D341Med (cell line): ENCODE measurements at regions not wholly inside any gene's neighbourhood (a gene's known extent, or its start where the extent isn't known, plus 50 kb on each side); places are given as distances from the start of the nearest gene placed in this dataset.
"Not testable (repeated sequence)": the region's sequence is repeated elsewhere in the genome, so short reads cannot be mapped to it uniquely, and the experiment has no call there.

Experiments
- DNase-seq: peaks from one replicate; pipeline ENCODE4 v3.0.0; 2012; ENCODE audit warnings: low spot score

GRCh38 chr5:166624573-166624972 lies 1666.9 kb upstream of the WWC1 start:
- DNase-seq: no peak

- DNase-seq: no peak
These were observed 1666.1 kb upstream of the WWC1 start for GRCh38 chr5:166625210-166625865.

- DNase-seq: no peak
These were observed 1654.2 kb upstream of the WWC1 start for GRCh38 chr5:166637295-166637694.

GRCh38 chr5:166639151-166639550 lies 1652.3 kb upstream of the WWC1 start:
- no peak for DNase-seq

- not testable (repeated sequence) for DNase-seq
These were observed 1651.3 kb upstream of the WWC1 start for GRCh38 chr5:166640136-166640535.

- DNase-seq: no peak
These were observed 1642.7 kb upstream of the WWC1 start for GRCh38 chr5:166648736-166649135.

GRCh38 chr5:166649676-166650075 lies 1641.8 kb upstream of the WWC1 start:
- DNase-seq: no peak

- DNase-seq: no peak
These were observed 1640.2 kb upstream of the WWC1 start for GRCh38 chr5:166651234-166651633.

- DNase-seq: no peak
These were observed 1619.6 kb upstream of the WWC1 start for GRCh38 chr5:166671811-166672210.

GRCh38 chr5:166672431-166672830 lies 1619.0 kb upstream of the WWC1 start:
- no peak for DNase-seq

GRCh38 chr5:166677891-166678290 lies 1613.6 kb upstream of the WWC1 start:
- DNase-seq: no peak

GRCh38 chr5:166679331-166679730 lies 1612.1 kb upstream of the WWC1 start:
- no peak for DNase-seq

GRCh38 chr5:166695326-166695725 lies 1596.1 kb upstream of the WWC1 start:
- no peak for DNase-seq

GRCh38 chr5:166708291-166708690 lies 1583.2 kb upstream of the WWC1 start:
- no peak for DNase-seq

GRCh38 chr5:166709691-166710090 lies 1581.8 kb upstream of the WWC1 start:
- DNase-seq: no peak

GRCh38 chr5:166710271-166710670 lies 1581.2 kb upstream of the WWC1 start:
- no peak for DNase-seq

GRCh38 chr5:166712447-166713185 lies 1578.8 kb upstream of the WWC1 start:
- DNase-seq: no peak

- DNase-seq: no peak
These were observed 1578.2 kb upstream of the WWC1 start for GRCh38 chr5:166713295-166713694.

GRCh38 chr5:166716856-166717492 lies 1574.5 kb upstream of the WWC1 start:
- DNase-seq: no peak

- DNase-seq: no peak
These were observed 1571.5 kb upstream of the WWC1 start for GRCh38 chr5:166719991-166720390.

GRCh38 chr5:166722939-166723338 lies 1568.5 kb upstream of the WWC1 start:
- no peak for DNase-seq

GRCh38 chr5:166724284-166724683 lies 1567.2 kb upstream of the WWC1 start:
- DNase-seq: no peak

- DNase-seq: no peak
These were observed 1565.9 kb upstream of the WWC1 start for GRCh38 chr5:166725593-166725992.
